ENCODE measurements at regions not wholly inside any gene's neighbourhood (a gene's known extent, or its start where the extent isn't known, plus 50 kb on each side); places are given as distances from the start of the nearest gene placed in this dataset.

DNA sequence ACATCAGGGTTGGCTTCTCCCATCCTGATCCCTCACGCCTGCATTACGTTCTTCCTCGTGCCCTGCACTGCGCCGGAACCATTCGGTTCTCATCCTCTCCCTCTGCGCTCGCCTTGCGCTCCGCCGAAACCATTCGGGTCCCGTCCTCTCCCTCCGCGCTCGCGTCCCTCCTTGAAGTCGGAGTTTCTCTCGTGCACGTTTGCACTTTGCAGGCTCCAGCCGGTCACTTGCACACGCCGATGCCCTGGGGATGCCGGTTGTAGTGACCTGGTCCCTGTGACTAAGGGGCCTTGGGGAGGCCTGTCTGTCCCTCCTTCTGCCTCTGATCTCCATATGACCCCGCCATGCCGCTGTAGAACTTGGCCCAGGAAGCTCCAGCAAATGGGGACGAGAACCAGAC lies 265.8 kb downstream of the TEX29 start:
- no peak for TF ChIP-seq POLR2A (IDR thresholded peaks at IDR 0.05)
- TF ChIP-seq CTCF (IDR thresholded peaks at IDR 0.05), result no peak

Data from body of pancreas (tissue), 4 donors.